SU-DHL-6 (cell line): ENCODE measurements at regions not wholly inside any gene's neighbourhood (a gene's known extent, or its start where the extent isn't known, plus 50 kb on each side); places are given as distances from the start of the nearest gene placed in this dataset.

Experiments
- H2AFZ ChIP-seq: fragments of 200-600 bp; sonication (generic); 2 replicates; pipeline ENCODE4 v1.6.1; 2014; ENCODE audit warnings: low read depth, mild to moderate bottlenecking, moderate library complexity, mixed read lengths, antibody characterized with exemption, low read length; ENCODE audit not compliant: severe bottlenecking
- H3F3A ChIP-seq: fragments of 200-600 bp; shearing (Covaris generic); 2 replicates; pipeline ENCODE4 v1.6.0; 2016; ENCODE audit warnings: antibody characterized with exemption, mild to moderate bottlenecking; ENCODE audit not compliant: insufficient read depth
- H3K27ac ChIP-seq: fragments of 200-600 bp; sonication (generic); 2 replicates; pipeline ENCODE4 v1.5.1; 2016; ENCODE audit warnings: low read depth, mild to moderate bottlenecking, low read length, moderate library complexity, mixed read lengths
- H3K27me3 ChIP-seq: fragments of 200-600 bp; sonication (generic), shearing (Covaris generic); 2 replicates; pipeline ENCODE4 v1.6.0; 2014; ENCODE audit warnings: mild to moderate bottlenecking, low read length
- H3K36me3 ChIP-seq: fragments of 200-600 bp; sonication (generic); 2 replicates; pipeline ENCODE4 v1.6.1; 2014; ENCODE audit warnings: mild to moderate bottlenecking, low read length, mixed read lengths
- H3K4me2 ChIP-seq: fragments of 300-600, 200-600 bp; shearing (Covaris generic), sonication (generic); 2 replicates; pipeline ENCODE4 v1.6.0; 2014; ENCODE audit warnings: low read length, low read depth, mild to moderate bottlenecking; ENCODE audit not compliant: poor library complexity, severe bottlenecking
- H3K4me3 ChIP-seq: fragments of 200-600 bp; sonication (generic); 2 replicates; pipeline ENCODE4 v1.5.1; 2014; ENCODE audit warnings: antibody characterized with exemption, low read length, mild to moderate bottlenecking, mixed read lengths; ENCODE audit not compliant: insufficient read depth, poor library complexity, severe bottlenecking
- H3K79me2 ChIP-seq: fragments of 200-600 bp; sonication (generic); 2 replicates; pipeline ENCODE4 v1.6.1; 2014; ENCODE audit warnings: mild to moderate bottlenecking, low read length, moderate library complexity; ENCODE audit not compliant: insufficient read depth
- H3K9ac ChIP-seq: fragments of 200-600 bp; sonication (generic); 2 replicates; pipeline ENCODE4 v1.7.0; 2014; ENCODE audit warnings: mild to moderate bottlenecking, low read length
- H3K9me2 ChIP-seq: fragments of 200-600 bp; sonication (generic); replicated peaks from 2 replicates; pipeline ENCODE4 v1.6.1; 2014; ENCODE audit warnings: low read length; ENCODE audit not compliant: insufficient read depth
- H3K9me3 ChIP-seq: fragments of 200-600 bp; sonication (generic); 2 replicates; pipeline ENCODE4 v1.6.1; 2014; ENCODE audit warnings: low read length, mixed read lengths; ENCODE audit not compliant: insufficient read depth
- H4K20me1 ChIP-seq: fragments of 200-600 bp; sonication (generic); 2 replicates; pipeline ENCODE4 v1.6.1; 2014; ENCODE audit warnings: low read depth, mild to moderate bottlenecking, antibody characterized with exemption, low read length, moderate library complexity, mixed read lengths
- CTCF ChIP-seq: fragments of 200-600 bp; sonication (generic); IDR thresholded peaks from one replicate; pipeline ENCODE4 v1.5.1; 2017; ENCODE audit warnings: antibody characterized with exemption, mild to moderate bottlenecking, low read length, moderate library complexity; ENCODE audit not compliant: insufficient read depth, poor library complexity, severe bottlenecking
- EZH2phosphoT487 ChIP-seq: fragments of 200-600 bp; sonication (generic), shearing (Covaris generic); conservative IDR thresholded peaks from 2 replicates; pipeline ENCODE4 v1.6.1; 2018; ENCODE audit warnings: mild to moderate bottlenecking, antibody characterized with exemption, low read length, moderate library complexity, mixed read lengths

DNA sequence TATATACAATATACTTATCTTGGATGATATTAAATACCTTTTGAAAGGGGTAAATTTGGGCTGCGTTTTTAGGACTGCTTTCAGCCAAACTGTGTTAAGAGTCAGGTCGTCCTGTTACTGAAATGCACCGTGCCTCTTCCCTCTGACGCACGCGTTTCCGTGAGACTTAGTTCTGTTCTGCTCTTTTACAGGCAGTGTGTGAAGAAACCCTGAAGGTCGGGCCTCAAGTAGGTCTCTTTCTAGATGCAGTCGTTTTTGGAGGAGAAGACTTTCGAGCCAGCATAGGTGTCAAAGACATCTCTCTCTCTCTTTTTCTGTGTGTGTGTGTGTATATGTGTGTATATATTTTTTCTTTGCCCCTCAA is 107.0 kb downstream of the ZIC5 start:
- Histone ChIP-seq H3K27me3 (no peaks in the 10 kb centered on the region), H3K4me3 (no peak overlapping the region), H3K79me2 (no peaks in the 10 kb centered on the region), H3K36me3 (no peaks in the 10 kb centered on the region), H2AFZ (no peak overlapping the region), H3K4me2 (no peak overlapping the region), H4K20me1 (no peaks in the 10 kb centered on the region), H3K9ac (no peak overlapping the region), H3K9me3 (no peaks in the 10 kb centered on the region), H3F3A (no peaks in the 10 kb centered on the region), H3K27ac (no peak overlapping the region), H3K9me2 (no peaks in the 10 kb centered on the region)
- no peak for TF ChIP-seq CTCF
- TF ChIP-seq EZH2phosphoT487, result no peak

DNA sequence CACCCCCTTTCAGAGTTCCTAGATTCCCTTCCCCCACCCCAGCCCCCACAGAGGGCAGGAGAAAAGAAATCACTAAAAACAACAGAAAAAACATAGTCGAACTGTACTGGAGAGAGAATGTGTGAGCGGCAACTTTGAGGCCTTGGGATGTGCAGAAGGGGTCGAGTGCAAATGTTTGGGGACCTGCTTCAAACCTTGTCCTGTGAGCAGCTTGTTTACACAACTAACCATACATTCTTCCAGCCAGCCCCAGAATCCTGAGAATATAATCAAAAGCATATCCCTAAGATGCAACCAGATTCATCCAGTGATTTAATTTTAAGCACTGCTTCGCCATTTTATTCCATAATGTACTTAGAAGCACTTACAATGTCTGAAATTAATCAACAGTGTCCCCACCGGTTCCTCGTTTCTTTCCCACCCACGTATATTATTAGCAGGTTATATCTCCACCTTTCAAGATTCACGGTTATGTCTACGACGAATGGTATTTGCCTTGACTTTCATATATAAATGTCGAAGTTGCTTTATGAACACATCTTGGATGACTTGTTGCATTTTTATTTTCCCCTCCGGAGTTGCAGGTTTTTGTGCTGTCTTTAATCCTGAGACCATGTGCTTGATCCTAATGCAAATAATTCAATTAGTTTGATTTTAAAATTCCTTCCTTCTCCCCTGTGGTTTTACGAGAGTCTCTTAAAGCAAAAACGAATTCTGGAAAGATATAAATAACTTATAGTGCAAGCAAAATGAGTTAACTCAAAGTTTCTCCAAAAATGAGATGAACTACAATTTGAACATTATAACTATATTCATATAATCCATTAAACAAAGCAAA is 107.6 kb downstream of the ZIC5 start:
- Histone ChIP-seq H3K9ac (no peak overlapping the region), H3K27ac (no peak overlapping the region), H3K9me2 (no peaks in the 10 kb centered on the region), H3K36me3 (no peaks in the 10 kb centered on the region), H3K9me3 (no peaks in the 10 kb centered on the region), H3K4me3 (no peak overlapping the region), H3K79me2 (no peaks in the 10 kb centered on the region), H3K27me3 (no peaks in the 10 kb centered on the region), H4K20me1 (no peaks in the 10 kb centered on the region), H2AFZ (no peak overlapping the region), H3F3A (no peaks in the 10 kb centered on the region), H3K4me2 (no peak overlapping the region)
- TF ChIP-seq EZH2phosphoT487 (no peak), CTCF (no peak)

- no peaks in the 10 kb centered on the region for H4K20me1 ChIP-seq
- no peaks in the 10 kb centered on the region for H3K9me3 ChIP-seq
- H3K27ac ChIP-seq, result no peak overlapping the region
- no peak for TF ChIP-seq CTCF
- TF ChIP-seq EZH2phosphoT487, result no peak
- H3K4me3 ChIP-seq, result no peak overlapping the region
- H3K79me2 ChIP-seq, result no peaks in the 10 kb centered on the region
- H3F3A ChIP-seq, result no peaks in the 10 kb centered on the region
- no peaks in the 10 kb centered on the region for H3K36me3 ChIP-seq
- H2AFZ ChIP-seq, result no peak overlapping the region
- H3K4me2 ChIP-seq, result no peak overlapping the region
- no peaks in the 10 kb centered on the region for H3K9me2 ChIP-seq
- no peak overlapping the region for H3K9ac ChIP-seq
- no peaks in the 10 kb centered on the region for H3K27me3 ChIP-seq
Observed at GRCh38 chr13:99862244-99862643, 109.3 kb downstream of the ZIC5 start.
